PC-3 (cell line): ENCODE measurements at regions not wholly inside any gene's neighbourhood (a gene's known extent, or its start where the extent isn't known, plus 50 kb on each side); places are given as distances from the start of the nearest gene placed in this dataset.

Experiments used
- ATAC-seq: fragments of 200-7000 bp; cut with Tn5 transposase; 2 replicates; pipeline ENCODE4 v1.9.1; 2020; ENCODE audit warnings: mild to moderate bottlenecking, moderate library complexity
- BruUV-seq: library from RNA; stranded (reverse); fragments of 400-500 nt; replicated peaks from 2 replicates; lab custom pipeline; 2021; lab: Mats Ljungman, UMichigan
- CTCF ChIA-PET: fragments of 300-600 bp; sonication (Branson Sonifier 250); formaldehyde crosslinking; loops from one replicate; lab custom pipeline; 2022; ENCODE audit warnings: antibody characterized with exemption; lab: Charles Lee
- POLR2A ChIA-PET: fragments of 300-600 bp; sonication (Branson Sonifier 250); formaldehyde crosslinking; loops from one replicate; lab custom pipeline; 2022; ENCODE audit warnings: antibody characterized with exemption; ENCODE audit not compliant: unreplicated experiment; lab: Charles Lee
- DNase-seq: peaks from one replicate; pipeline ENCODE4 v3.0.0-alpha.2; 2015
- H2AFZ ChIP-seq: fragments of 300-600 bp; sonication (generic); 2 replicates; pipeline ENCODE4 v1.6.0; 2016; ENCODE audit warnings: antibody characterized with exemption, low read length
- H3F3A ChIP-seq: fragments of 300-600 bp; sonication (generic); one replicate; pipeline ENCODE4 v1.6.0; 2017; ENCODE audit warnings: antibody characterized with exemption, low read length, control low read depth, mild to moderate bottlenecking; ENCODE audit not compliant: unreplicated experiment
- H3K27ac ChIP-seq: fragments of 300-600 bp; sonication (generic); 2 replicates; pipeline ENCODE4 v1.5.1; 2016; ENCODE audit warnings: mild to moderate bottlenecking, low read length
- H3K27me3 ChIP-seq: fragments of 300-600 bp; sonication (generic); 2 replicates; pipeline ENCODE4 v1.6.1; 2016; ENCODE audit warnings: low read length, mixed read lengths
- H3K36me3 ChIP-seq: fragments of 300-600 bp; sonication (generic); 2 replicates; pipeline ENCODE4 v1.6.1; 2016; ENCODE audit warnings: low read depth, mixed run types, low read length, mixed read lengths
- H3K4me1 ChIP-seq: fragments of 300-600 bp; sonication (generic); 2 replicates; pipeline ENCODE4 v1.5.1; 2016; ENCODE audit warnings: low read length; ENCODE audit not compliant: insufficient read depth
- H3K4me2 ChIP-seq: fragments of 300-600 bp; sonication (generic); 2 replicates; pipeline ENCODE4 v1.6.0; 2016; ENCODE audit warnings: low read length
- H3K4me3 ChIP-seq: fragments of 300-600 bp; sonication (generic); 2 replicates; pipeline ENCODE4 v1.5.1; 2016; ENCODE audit warnings: mild to moderate bottlenecking, low read length, mixed read lengths
- H3K79me2 ChIP-seq: fragments of 300-600 bp; sonication (generic); 2 replicates; pipeline ENCODE4 v1.6.1; 2017; ENCODE audit warnings: low read length, mixed read lengths
- H3K9ac ChIP-seq: fragments of 300-600 bp; sonication (generic); 2 replicates; pipeline ENCODE4 v1.6.0; 2016; ENCODE audit warnings: mild to moderate bottlenecking, low read length
- H3K9me2 ChIP-seq: fragments of 300-600 bp; sonication (generic); replicated peaks from 2 replicates; pipeline ENCODE4 v1.6.1; 2016; ENCODE audit warnings: mixed run types, low read length, mixed read lengths
- H3K9me3 ChIP-seq: fragments of 300-600 bp; sonication (generic); 2 replicates; pipeline ENCODE4 v1.6.1; 2016; ENCODE audit warnings: low read length, mixed read lengths
- H4K20me1 ChIP-seq: fragments of 300-600 bp; sonication (generic); 2 replicates; pipeline ENCODE4 v1.6.1; 2016; ENCODE audit warnings: low read length, mixed read lengths
- EZH2 ChIP-seq: fragments of 300-600 bp; sonication (generic); IDR thresholded peaks from one replicate; pipeline ENCODE4 v1.6.1; 2017; ENCODE audit warnings: antibody characterized with exemption, mild to moderate bottlenecking, low read length; ENCODE audit not compliant: unreplicated experiment
- EZH2phosphoT487 ChIP-seq: fragments of 300-600 bp; sonication (generic); IDR thresholded peaks from 2 replicates; pipeline ENCODE4 v1.6.1; 2018; ENCODE audit warnings: mild to moderate bottlenecking, antibody characterized with exemption, low read length, borderline replicate concordance
- intact Hi-C: fragments of 100-400 bp; cut with micrococcal nuclease; formaldehyde crosslinking; loops from 2 replicates; pipeline ENCODE4 v1.9.0; 2023
- TF ChIP-seq, protein P1 (sequence below): fragments of 300-600 bp; sonication (generic); conservative IDR thresholded peaks from 2 replicates; pipeline ENCODE4 v1.5.1; 2017; ENCODE audit warnings: antibody characterized with exemption, low read depth, mild to moderate bottlenecking, low read length

DNA sequence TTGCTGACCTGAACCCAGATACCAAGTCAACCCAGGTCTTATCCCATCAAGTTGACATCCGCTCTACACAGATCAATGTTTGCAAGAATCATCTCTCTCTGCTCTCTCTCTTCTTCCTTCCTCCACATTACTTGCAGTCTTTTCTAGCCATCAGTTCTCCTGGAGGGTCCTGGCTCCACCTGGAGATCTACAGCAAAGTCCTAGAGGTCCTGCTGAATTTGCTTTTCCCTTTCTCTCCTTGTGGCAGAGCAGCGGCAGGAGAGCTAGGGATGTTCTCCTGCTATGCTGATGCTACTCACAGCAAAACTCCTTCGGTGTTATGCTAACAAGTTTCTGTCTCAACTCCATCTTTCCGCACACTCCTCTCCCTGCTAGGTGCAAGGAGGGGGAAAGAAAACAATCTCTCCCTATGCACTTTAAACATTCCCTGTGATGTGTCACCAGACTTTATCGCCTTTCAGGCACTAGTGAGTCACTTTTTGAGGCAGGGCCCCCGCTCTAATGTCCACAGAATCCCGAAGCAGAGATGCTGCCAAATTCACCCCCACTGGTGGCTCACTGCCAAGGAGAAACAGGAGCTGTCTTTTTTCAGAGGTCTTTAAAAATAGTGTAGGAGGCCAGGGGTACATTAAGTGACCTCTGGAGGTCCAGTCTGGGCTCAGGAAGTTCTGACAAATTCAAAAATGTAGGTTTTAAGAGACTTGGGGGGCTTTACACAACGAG is 62.6 kb downstream of the FAM50B start:
- Histone ChIP-seq H3K4me1 (peaks cover 44% of the 10 kb centered on the region), H3F3A (peaks cover 10% of the 10 kb centered on the region), H3K9me3 (no peaks in the 10 kb centered on the region), H3K27ac (peak overlapping the region; percentile 95), H3K27me3 (no peaks in the 10 kb centered on the region), H4K20me1 (no peaks in the 10 kb centered on the region), H3K36me3 (no peaks in the 10 kb centered on the region), H2AFZ (no peak overlapping the region), H3K9ac (peak overlapping the region; percentile 31), H3K9me2 (no peaks in the 10 kb centered on the region), H3K4me2 (peak overlapping the region; percentile 97), H3K4me3 (peak overlapping the region; percentile 36), H3K79me2 (no peaks in the 10 kb centered on the region)
- ChIA-PET CTCF (interaction anchor here (2.5 kb wide), 1 partner anchor 24 kb away, joined by 14 read pairs; no protein-coding TSS in a partner anchor), POLR2A (no interaction called here)
- intact Hi-C loops = no loop called here
- DNase-seq (peak; percentile 98), ATAC-seq (peak; percentile 68)
- TF ChIP-seq, protein P1, sequence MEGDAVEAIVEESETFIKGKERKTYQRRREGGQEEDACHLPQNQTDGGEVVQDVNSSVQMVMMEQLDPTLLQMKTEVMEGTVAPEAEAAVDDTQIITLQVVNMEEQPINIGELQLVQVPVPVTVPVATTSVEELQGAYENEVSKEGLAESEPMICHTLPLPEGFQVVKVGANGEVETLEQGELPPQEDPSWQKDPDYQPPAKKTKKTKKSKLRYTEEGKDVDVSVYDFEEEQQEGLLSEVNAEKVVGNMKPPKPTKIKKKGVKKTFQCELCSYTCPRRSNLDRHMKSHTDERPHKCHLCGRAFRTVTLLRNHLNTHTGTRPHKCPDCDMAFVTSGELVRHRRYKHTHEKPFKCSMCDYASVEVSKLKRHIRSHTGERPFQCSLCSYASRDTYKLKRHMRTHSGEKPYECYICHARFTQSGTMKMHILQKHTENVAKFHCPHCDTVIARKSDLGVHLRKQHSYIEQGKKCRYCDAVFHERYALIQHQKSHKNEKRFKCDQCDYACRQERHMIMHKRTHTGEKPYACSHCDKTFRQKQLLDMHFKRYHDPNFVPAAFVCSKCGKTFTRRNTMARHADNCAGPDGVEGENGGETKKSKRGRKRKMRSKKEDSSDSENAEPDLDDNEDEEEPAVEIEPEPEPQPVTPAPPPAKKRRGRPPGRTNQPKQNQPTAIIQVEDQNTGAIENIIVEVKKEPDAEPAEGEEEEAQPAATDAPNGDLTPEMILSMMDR = no peak
- peak; percentile 56; the same call in 1 of the 2 replicates for TF ChIP-seq EZH2phosphoT487
- no TSS peak for BruUV-seq

DNA sequence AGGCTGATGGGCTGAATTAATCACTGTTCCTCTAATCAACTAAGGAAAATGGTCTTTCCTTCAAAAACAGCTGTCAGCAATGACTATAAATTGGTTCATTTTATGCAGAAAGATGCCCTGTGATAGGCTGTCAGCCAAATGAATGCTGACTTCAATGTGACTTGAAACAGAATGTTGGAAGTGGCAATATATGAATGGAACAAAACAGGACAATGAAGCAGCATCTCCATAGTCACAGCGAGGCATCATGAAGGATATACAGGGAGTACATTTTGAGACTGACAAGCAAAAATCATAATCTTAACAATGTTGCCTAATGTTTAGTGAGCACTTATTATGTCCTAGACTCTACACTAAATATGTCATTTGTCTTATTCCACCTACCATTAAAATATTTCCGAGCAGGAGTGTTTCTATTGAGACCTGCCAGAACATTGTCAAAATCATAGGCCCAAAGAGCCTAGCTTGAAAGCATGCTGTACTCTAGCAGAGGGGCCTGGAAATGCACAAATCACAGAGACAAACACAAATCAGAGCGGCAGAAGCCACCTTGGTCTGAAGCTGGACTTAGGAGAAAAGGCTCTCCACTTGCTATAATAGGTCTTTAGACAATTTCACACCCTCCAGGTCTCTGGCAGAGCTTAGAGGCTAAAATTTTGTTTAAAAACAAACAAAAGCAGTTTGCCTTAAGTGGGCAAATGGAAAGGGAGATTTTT is 63.3 kb downstream of the FAM50B start:
- Histone ChIP-seq H3K27me3 (no peaks in the 10 kb centered on the region), H3K79me2 (no peaks in the 10 kb centered on the region), H3K27ac (peak overlapping the region; percentile 95), H2AFZ (no peak overlapping the region), H3K9ac (peak overlapping the region; percentile 31), H3K9me2 (no peaks in the 10 kb centered on the region), H3K9me3 (no peaks in the 10 kb centered on the region), H3K4me3 (peak overlapping the region; percentile 31), H3K4me1 (peaks cover 44% of the 10 kb centered on the region), H3K36me3 (no peaks in the 10 kb centered on the region), H4K20me1 (no peaks in the 10 kb centered on the region), H3F3A (peaks cover 10% of the 10 kb centered on the region), H3K4me2 (peak overlapping the region; percentile 97)
- TF ChIP-seq, protein P1 = no peak
- TF ChIP-seq EZH2 (no peak), EZH2phosphoT487 (no peak)
- TSS peak; percentile 70 for BruUV-seq
- CTCF ChIA-PET = interaction anchor here (1.5 to 2.5 kb wide), 4 partner anchors 20 to 63 kb away, joined by 6 to 18 read pairs (median 14); partner anchors contain the start of gene FAM50B
- intact Hi-C loops = loop anchor here (1.0 kb wide), 3 partner anchors 24 to 164 kb away; no protein-coding TSS in a partner anchor
- peak; percentile 32 for DNase-seq
- POLR2A ChIA-PET = interaction anchor here (0.6 to 0.8 kb wide), 2 partner anchors 25 to 165 kb away, joined by 3 to 9 read pairs; no protein-coding TSS in a partner anchor
- peak; percentile 10 for ATAC-seq
